HS-5 (cell line): ENCODE measurements at regions not wholly inside any gene's neighbourhood (a gene's known extent, or its start where the extent isn't known, plus 50 kb on each side); places are given as distances from the start of the nearest gene placed in this dataset.
"Not testable (repeated sequence)": the region's sequence is repeated elsewhere in the genome, so short reads cannot be mapped to it uniquely, and the experiment has no call there.

Source experiments
- DNase-seq: peaks from one replicate; pipeline ENCODE4 v3.0.0-alpha.2; 2012; ENCODE audit warnings: low read depth

- DNase-seq, result not testable (repeated sequence)
Measured at GRCh38 chr17:21470422-21470821, 94.3 kb downstream of the KCNJ12 start.

GRCh38 chr17:21470861-21471260 lies 94.7 kb downstream of the KCNJ12 start:
- no peak for DNase-seq

- no peak for DNase-seq
Measured at GRCh38 chr17:21474815-21475214, 98.7 kb downstream of the KCNJ12 start.

- no peak for DNase-seq
Measured at GRCh38 chr17:21475571-21475970, 99.4 kb downstream of the KCNJ12 start.

- DNase-seq, result no peak
Measured at GRCh38 chr17:21476867-21477266, 100.7 kb downstream of the KCNJ12 start.

- no peak for DNase-seq
Measured at GRCh38 chr17:21482189-21482865, 106.2 kb downstream of the KCNJ12 start.

GRCh38 chr17:21488043-21488442 lies 111.9 kb downstream of the KCNJ12 start:
- not testable (repeated sequence) for DNase-seq

- DNase-seq, result no peak
Measured at GRCh38 chr17:21493993-21494392, 117.8 kb downstream of the KCNJ12 start.

GRCh38 chr17:21495281-21495680 lies 119.1 kb downstream of the KCNJ12 start:
- no peak for DNase-seq

GRCh38 chr17:21500064-21500463 lies 123.9 kb downstream of the KCNJ12 start:
- DNase-seq, result no peak

GRCh38 chr17:21501927-21502700 lies 126.0 kb downstream of the KCNJ12 start:
- not testable (repeated sequence) for DNase-seq

GRCh38 chr17:21505819-21506815 lies 130.0 kb downstream of the KCNJ12 start:
- DNase-seq, result no peak

- not testable (repeated sequence) for DNase-seq
Measured at GRCh38 chr17:21507806-21508205, 131.6 kb downstream of the KCNJ12 start.

GRCh38 chr17:21508211-21508610 lies 132.1 kb downstream of the KCNJ12 start:
- no peak for DNase-seq

GRCh38 chr17:21509356-21509755 lies 133.2 kb downstream of the KCNJ12 start:
- not testable (repeated sequence) for DNase-seq

GRCh38 chr17:21510686-21511362 lies 134.7 kb downstream of the KCNJ12 start:
- DNase-seq, result no peak

GRCh38 chr17:21511363-21512195 lies 135.4 kb downstream of the KCNJ12 start:
- DNase-seq, result peak; percentile 28

- DNase-seq, result no peak
Measured at GRCh38 chr17:21512307-21513011, 136.3 kb downstream of the KCNJ12 start.

GRCh38 chr17:21513012-21513570 lies 136.9 kb downstream of the KCNJ12 start:
- no peak for DNase-seq

GRCh38 chr17:21514567-21514966 lies 138.4 kb downstream of the KCNJ12 start:
- DNase-seq, result not testable (repeated sequence)
